GM18867 (cell line): ENCODE measurements at regions not wholly inside any gene's neighbourhood (a gene's known extent, or its start where the extent isn't known, plus 50 kb on each side); places are given as distances from the start of the nearest gene placed in this dataset.
"Not testable (repeated sequence)": the region's sequence is repeated elsewhere in the genome, so short reads cannot be mapped to it uniquely, and the experiment has no call there.

Experiments
- ATAC-seq: cut with Tn5 transposase; IDR thresholded peaks from one replicate; pipeline ENCODE4 v1.9.1; 2021; ENCODE audit warnings: mild to moderate bottlenecking, moderate library complexity; ENCODE audit not compliant: unreplicated experiment

DNA sequence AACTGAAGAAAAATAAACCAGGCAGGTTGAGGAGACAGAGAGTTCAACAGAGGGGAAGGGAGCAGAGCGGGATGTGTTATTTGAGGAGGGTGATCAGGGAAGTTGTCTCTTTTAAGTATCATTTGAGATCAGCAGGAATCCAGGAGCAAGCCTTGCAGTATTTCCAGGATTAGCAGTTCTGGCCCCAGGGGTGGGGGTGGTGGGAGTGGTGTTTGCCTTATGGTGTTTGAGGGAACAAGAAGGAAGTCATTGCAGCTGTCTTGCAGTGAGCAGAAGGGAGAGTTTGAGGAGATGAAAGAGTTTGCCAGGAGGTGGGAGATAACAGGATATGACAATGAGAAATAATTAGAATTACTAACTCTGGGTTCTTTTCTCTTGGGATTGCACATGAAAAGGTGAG is 418.6 kb downstream of the NELL2 start:
- no peak for ATAC-seq

DNA sequence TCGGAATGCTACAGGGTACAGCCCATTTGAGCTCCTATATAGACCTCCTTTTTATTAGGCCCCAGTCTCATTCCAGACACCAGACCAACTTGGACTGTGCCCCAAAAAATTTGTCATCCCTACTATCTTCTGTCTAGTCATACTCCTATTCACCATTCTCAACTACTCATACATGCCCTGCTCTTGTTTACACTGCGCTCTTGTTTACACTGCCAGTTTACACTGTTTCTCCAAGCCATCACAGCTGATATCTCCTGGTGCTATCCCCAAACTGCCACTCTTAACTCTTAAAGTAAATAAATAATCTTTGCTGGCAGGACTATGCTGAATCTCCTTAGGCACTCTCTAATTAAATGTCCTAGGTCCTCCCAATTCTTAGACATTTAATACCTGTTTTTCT is 421.2 kb downstream of the NELL2 start:
- ATAC-seq = not testable (repeated sequence)

- no peak for ATAC-seq
Measured at GRCh38 chr12:44446181-44446580, 429.9 kb downstream of the NELL2 start.

GRCh38 chr12:44441155-44441554 is 435.0 kb downstream of the NELL2 start:
- ATAC-seq = peak; percentile 63
